CD4-positive, alpha-beta T cell treated with Interleukin-15 for 4 hours (primary cell): ENCODE measurements at regions not wholly inside any gene's neighbourhood (a gene's known extent, or its start where the extent isn't known, plus 50 kb on each side); places are given as distances from the start of the nearest gene placed in this dataset.
A peak's percentile ranks its signal among the peaks of the same experiment; 100 is the strongest.

Experiments
- DNase-seq: peaks from one replicate; pipeline ENCODE4 v3.0.0-alpha.2; 2020; ENCODE audit warnings: low spot score

GRCh38 chr1:5379176-5379759 lies 613.0 kb downstream of the NPHP4 start:
- DNase-seq, result no peak

- no peak for DNase-seq
These were observed 615.5 kb downstream of the NPHP4 start for GRCh38 chr1:5376538-5377247.

- no peak for DNase-seq
These were observed 616.7 kb downstream of the NPHP4 start for GRCh38 chr1:5375481-5375880.

GRCh38 chr1:5374192-5374591 lies 618.0 kb downstream of the NPHP4 start:
- DNase-seq, result no peak

GRCh38 chr1:5373281-5373680 lies 618.9 kb downstream of the NPHP4 start:
- no peak for DNase-seq

GRCh38 chr1:5371270-5371669 lies 621.0 kb downstream of the NPHP4 start:
- no peak for DNase-seq

- DNase-seq, result peak; percentile 66
These were observed 621.9 kb downstream of the NPHP4 start for GRCh38 chr1:5370311-5370710.

- no peak for DNase-seq
These were observed 623.0 kb downstream of the NPHP4 start for GRCh38 chr1:5369223-5369622.

- no peak for DNase-seq
These were observed 624.0 kb downstream of the NPHP4 start for GRCh38 chr1:5368201-5368600.

GRCh38 chr1:5367306-5367705 lies 624.9 kb downstream of the NPHP4 start:
- DNase-seq, result no peak

GRCh38 chr1:5365751-5366150 lies 626.5 kb downstream of the NPHP4 start:
- DNase-seq, result no peak

- no peak for DNase-seq
These were observed 627.6 kb downstream of the NPHP4 start for GRCh38 chr1:5364591-5364990.

- no peak for DNase-seq
These were observed 637.5 kb downstream of the NPHP4 start for GRCh38 chr1:5354681-5355080.

GRCh38 chr1:5351366-5351765 lies 640.9 kb downstream of the NPHP4 start:
- DNase-seq, result no peak

- DNase-seq, result no peak
These were observed 642.7 kb downstream of the NPHP4 start for GRCh38 chr1:5349526-5349925.

GRCh38 chr1:5348732-5349465 lies 643.3 kb downstream of the NPHP4 start:
- DNase-seq, result no peak

GRCh38 chr1:5347726-5348125 lies 644.5 kb downstream of the NPHP4 start:
- DNase-seq, result no peak

- DNase-seq, result no peak
These were observed 646.7 kb downstream of the NPHP4 start for GRCh38 chr1:5345556-5345955.

GRCh38 chr1:5343256-5344020 lies 648.8 kb downstream of the NPHP4 start:
- DNase-seq, result no peak

GRCh38 chr1:5342830-5343229 lies 649.4 kb downstream of the NPHP4 start:
- no peak for DNase-seq

GRCh38 chr1:5342172-5342571 lies 650.1 kb downstream of the NPHP4 start:
- DNase-seq, result no peak

GRCh38 chr1:5341471-5341870 lies 650.8 kb downstream of the NPHP4 start:
- DNase-seq, result no peak
